ENCODE measurements at regions not wholly inside any gene's neighbourhood (a gene's known extent, or its start where the extent isn't known, plus 50 kb on each side); places are given as distances from the start of the nearest gene placed in this dataset.

GRCh38 chr13:63605962-63606361 lies 2190.3 kb upstream of the PCDH20 start:
- H3K27ac ChIP-seq (ENCODE audit: extremely low read length, insufficient read depth, low read length): no peak overlapping the region
- no TSS peak for BruUV-seq (replicated peaks)
- H3K27me3 ChIP-seq (ENCODE audit: control insufficient read depth in 1 of 2, insufficient read depth in 2 of 2, low read length in 2 of 2): no peaks in the 10 kb centered on the region
- no peaks in the 10 kb centered on the region for H3K4me1 ChIP-seq (ENCODE audit: insufficient read depth, low read length)
- no peak overlapping the region for H3K4me2 ChIP-seq (ENCODE audit: low read depth, low read length)
- no peak for ATAC-seq
- no peak for DNase-seq (ENCODE audit: low spot score)
- no peak overlapping the region for H3K4me3 ChIP-seq (replicated peaks in 1 of 3; ENCODE audit: insufficient read depth in 1 of 3, low read depth in 2 of 3, low read length in 3 of 3)
- intact Hi-C loops (cut with micrococcal nuclease; ENCODE audit: unreplicated experiment) (no loop called here), in situ Hi-C loops (cut with HindIII; ENCODE audit: extremely low pct_ligation_motif_present, low pct_unique_long_range_greater_than_20kb) (no loop called here)
- no peak for FAIRE-seq
- no peaks in the 10 kb centered on the region for H3K79me2 ChIP-seq (ENCODE audit: insufficient read depth, low read length)
- no peaks in the 10 kb centered on the region for H3K36me3 ChIP-seq (replicated peaks in 1 of 2; ENCODE audit: control insufficient read depth in 1 of 2, insufficient read depth in 2 of 2, low read length in 2 of 2)
- POLR2A ChIA-PET: no interaction called here
- no peak overlapping the region for H2AFZ ChIP-seq (ENCODE audit: low read length)
- H4K20me1 ChIP-seq (ENCODE audit: insufficient read depth, low read length): no peaks in the 10 kb centered on the region
- H3K9ac ChIP-seq (ENCODE audit: insufficient read depth, low read depth, low read length): no peak overlapping the region
- no peak for TF ChIP-seq MYNN (CRISPR knock-in tag; IDR thresholded peaks at IDR 0.05; ENCODE audit: low read depth)
- no peak for TF ChIP-seq NFKB2 (CRISPR knock-in tag; IDR thresholded peaks at IDR 0.05; ENCODE audit: borderline replicate concordance)
- TF ChIP-seq ZNF780A (CRISPR knock-in tag; IDR thresholded peaks at IDR 0.05): no peak
- TF ChIP-seq KAT8 (CRISPR knock-in tag; IDR thresholded peaks at IDR 0.05): no peak
- TF ChIP-seq SMARCE1 (IDR thresholded peaks at IDR 0.05; ENCODE audit: borderline replicate concordance): no peak
- H3K9me3 ChIP-seq (ENCODE audit: low read length): peaks cover 24% of the 10 kb centered on the region
- CTCF ChIA-PET (ENCODE audit: low intra/inter-chr PET ratio, low total read pairs): no interaction called here

DNA sequence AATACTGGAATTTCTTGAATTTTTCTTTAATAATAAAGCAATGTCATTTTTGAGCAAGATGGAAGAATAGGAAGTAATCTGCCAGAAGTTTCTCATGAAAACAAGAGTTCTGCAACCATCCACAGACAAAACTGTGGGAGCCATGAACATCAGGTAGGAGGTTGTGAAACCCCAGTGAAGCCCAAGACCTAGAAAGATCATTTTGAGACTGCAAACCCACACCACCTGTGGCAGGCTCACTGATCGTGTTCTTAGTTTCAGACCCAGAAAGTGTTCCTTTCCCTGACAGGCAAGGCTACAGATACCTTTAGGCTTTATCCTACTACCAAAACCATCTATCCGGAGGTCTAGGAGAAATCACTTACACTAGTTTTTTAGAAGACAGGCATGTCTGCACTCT lies 2189.8 kb upstream of the PCDH20 start:
- no TSS peak for BruUV-seq (replicated peaks)
- no peak overlapping the region for H2AFZ ChIP-seq (ENCODE audit: low read length)
- DNase-seq (ENCODE audit: low spot score) (no peak), ATAC-seq (no peak), FAIRE-seq (no peak)
- 50% methylated on average over 2 of the region's 2 CpGs for WGBS (ENCODE audit: low lambda C conversion rate)
- intact Hi-C loops (cut with micrococcal nuclease; ENCODE audit: unreplicated experiment) (no loop called here), in situ Hi-C loops (cut with HindIII; ENCODE audit: extremely low pct_ligation_motif_present, low pct_unique_long_range_greater_than_20kb) (no loop called here)
- no peak overlapping the region for H3K4me2 ChIP-seq (ENCODE audit: low read depth, low read length)
- ChIA-PET CTCF (ENCODE audit: low intra/inter-chr PET ratio, low total read pairs) (no interaction called here), POLR2A (no interaction called here)
- no peak overlapping the region for H3K4me3 ChIP-seq (replicated peaks in 1 of 3; ENCODE audit: insufficient read depth in 1 of 3, low read depth in 2 of 3, low read length in 3 of 3)
- H4K20me1 ChIP-seq (ENCODE audit: insufficient read depth, low read length): no peaks in the 10 kb centered on the region
- no peak overlapping the region for H3K9ac ChIP-seq (ENCODE audit: insufficient read depth, low read depth, low read length)
- no peaks in the 10 kb centered on the region for H3K36me3 ChIP-seq (replicated peaks in 1 of 2; ENCODE audit: control insufficient read depth in 1 of 2, insufficient read depth in 2 of 2, low read length in 2 of 2)
- H3K79me2 ChIP-seq (ENCODE audit: insufficient read depth, low read length): no peaks in the 10 kb centered on the region
- H3K27ac ChIP-seq (ENCODE audit: extremely low read length, insufficient read depth, low read length): no peak overlapping the region
- H3K4me1 ChIP-seq (ENCODE audit: insufficient read depth, low read length): no peaks in the 10 kb centered on the region
- H3K27me3 ChIP-seq (ENCODE audit: control insufficient read depth in 1 of 2, insufficient read depth in 2 of 2, low read length in 2 of 2): no peaks in the 10 kb centered on the region
- TF ChIP-seq PRDM4 (CRISPR knock-in tag; IDR thresholded peaks at IDR 0.05; ENCODE audit: borderline replicate concordance) (no peak), NFAT5 (CRISPR knock-in tag; IDR thresholded peaks at IDR 0.05) (no peak), NR2F1 (CRISPR knock-in tag; IDR thresholded peaks at IDR 0.05) (no peak), ZNF850 (CRISPR knock-in tag; conservative IDR thresholded peaks at IDR 0.05) (no peak), ZNF441 (CRISPR knock-in tag; IDR thresholded peaks at IDR 0.05; ENCODE audit: borderline replicate concordance) (no peak), CBX1 (IDR thresholded peaks at IDR 0.05; ENCODE audit: low read depth) (no peak), SMYD3 (CRISPR knock-in tag; IDR thresholded peaks at IDR 0.05) (no peak)
- peaks cover 24% of the 10 kb centered on the region for H3K9me3 ChIP-seq (ENCODE audit: low read length)
